ENCODE measurements at regions not wholly inside any gene's neighbourhood (a gene's known extent, or its start where the extent isn't known, plus 50 kb on each side); places are given as distances from the start of the nearest gene placed in this dataset.

GRCh38 chr7:131829947-131830558 lies 273.6 kb upstream of the PODXL start:
- Mint-ChIP-seq H3K27ac (no peak overlapping the region), H3K4me1 (no peaks in the 10 kb centered on the region), H3K9me3 (ENCODE audit: insufficient read depth) (no peaks in the 10 kb centered on the region), H3K4me3 (no peak overlapping the region), H3K27me3 (peaks cover 19% of the 10 kb centered on the region)
- no peak overlapping the region for H3K4me2 ChIP-seq (replicated peaks; ENCODE audit: low read depth, low read length, poor library complexity, severe bottlenecking)
- ChIA-PET CTCF (no interaction called here), POLR2A (no interaction called here)
- peaks cover 0 to 8% (median 0%) of the 10 kb centered on the region in 4 experiments for H3K27me3 ChIP-seq (replicated peaks in 1 of 4; ENCODE audit: control extremely low read depth in 1 of 4, control insufficient read depth in 3 of 4, insufficient read depth in 4 of 4, low read length in 3 of 4)
- no peak overlapping the region for H3K4me3 ChIP-seq (ENCODE audit: control extremely low read depth in 1 of 5, extremely low read depth in 1 of 5, insufficient read depth in 1 of 5, low read depth in 2 of 5, low read length in 4 of 5)
- DNase-seq (no peak), ATAC-seq (ENCODE audit: low read depth) (no peak)
- H3K79me2 ChIP-seq (ENCODE audit: control insufficient read depth, insufficient read depth, low read length): no peaks in the 10 kb centered on the region
- peaks cover 0 to 3% (median 0%) of the 10 kb centered on the region in 3 donors for H3K9me3 ChIP-seq (ENCODE audit: control extremely low read depth in 1 of 3, control insufficient read depth in 2 of 3, insufficient read depth in 1 of 3, low read length in 2 of 3)
- intact Hi-C loops (cut with micrococcal nuclease): no loop called here
- no peaks in the 10 kb centered on the region for H4K20me1 ChIP-seq (ENCODE audit: control insufficient read depth, insufficient read depth, low read length, poor library complexity, severe bottlenecking)
- no peaks in the 10 kb centered on the region for H3K4me1 ChIP-seq (ENCODE audit: control insufficient read depth in 2 of 2, insufficient read depth in 2 of 2, low read length in 2 of 2)
- H3K36me3 ChIP-seq (replicated peaks in 1 of 2; ENCODE audit: control extremely low read depth in 1 of 2, control insufficient read depth in 1 of 2, extremely low read depth in 1 of 2, insufficient read depth in 2 of 2, low read length in 1 of 2): no peaks in the 10 kb centered on the region
- WGBS (ENCODE audit: insufficient coverage): 22% methylated on average over 18 of the region's 18 CpGs
- H2AFZ ChIP-seq (ENCODE audit: insufficient read depth, low read depth, low read length, poor library complexity, severe bottlenecking): no peak overlapping the region
- H3K9ac ChIP-seq (ENCODE audit: low read length): no peak overlapping the region
- no peak for TF ChIP-seq CTCF (IDR thresholded peaks at IDR 0.05)
- no peak for TF ChIP-seq EZH2 (IDR thresholded peaks at IDR 0.05; ENCODE audit: borderline replicate concordance, insufficient read depth, low read depth, low read length, poor library complexity, severe bottlenecking)
- H3K27ac ChIP-seq (ENCODE audit: low read length in 2 of 2): no peak overlapping the region

GRCh38 chr7:131827421-131827820 lies 271.0 kb upstream of the PODXL start:
- no peak overlapping the region for H3K27ac Mint-ChIP-seq
- H3K4me3 Mint-ChIP-seq: no peak overlapping the region
- peaks cover 19% of the 10 kb centered on the region for H3K27me3 Mint-ChIP-seq
- no peak overlapping the region for H3K9ac ChIP-seq (ENCODE audit: low read length)
- no peak overlapping the region for H3K4me2 ChIP-seq (replicated peaks; ENCODE audit: low read depth, low read length, poor library complexity, severe bottlenecking)
- H3K4me1 ChIP-seq (ENCODE audit: control insufficient read depth in 2 of 2, insufficient read depth in 2 of 2, low read length in 2 of 2): no peaks in the 10 kb centered on the region
- peaks cover 0 to 3% (median 0%) of the 10 kb centered on the region in 3 donors for H3K9me3 ChIP-seq (ENCODE audit: control extremely low read depth in 1 of 3, control insufficient read depth in 2 of 3, insufficient read depth in 1 of 3, low read length in 2 of 3)
- ChIA-PET POLR2A (no interaction called here), CTCF (no interaction called here)
- WGBS (ENCODE audit: insufficient coverage): 90% methylated on average over 5 of the region's 5 CpGs
- H3K79me2 ChIP-seq (ENCODE audit: control insufficient read depth, insufficient read depth, low read length): no peaks in the 10 kb centered on the region
- H3K4me1 Mint-ChIP-seq: no peaks in the 10 kb centered on the region
- no peaks in the 10 kb centered on the region for H4K20me1 ChIP-seq (ENCODE audit: control insufficient read depth, insufficient read depth, low read length, poor library complexity, severe bottlenecking)
- no peak overlapping the region for H2AFZ ChIP-seq (ENCODE audit: insufficient read depth, low read depth, low read length, poor library complexity, severe bottlenecking)
- peaks cover 0 to 2% (median 0%) of the 10 kb centered on the region in 4 experiments for H3K27me3 ChIP-seq (replicated peaks in 1 of 4; ENCODE audit: control extremely low read depth in 1 of 4, control insufficient read depth in 3 of 4, insufficient read depth in 4 of 4, low read length in 3 of 4)
- no peaks in the 10 kb centered on the region for H3K36me3 ChIP-seq (replicated peaks in 1 of 2; ENCODE audit: control extremely low read depth in 1 of 2, control insufficient read depth in 1 of 2, extremely low read depth in 1 of 2, insufficient read depth in 2 of 2, low read length in 1 of 2)
- no peaks in the 10 kb centered on the region for H3K9me3 Mint-ChIP-seq (ENCODE audit: insufficient read depth)
- TF ChIP-seq CTCF (IDR thresholded peaks at IDR 0.05) (no peak), EZH2 (IDR thresholded peaks at IDR 0.05; ENCODE audit: borderline replicate concordance, insufficient read depth, low read depth, low read length, poor library complexity, severe bottlenecking) (no peak)
- no peak overlapping the region for H3K27ac ChIP-seq (ENCODE audit: low read length in 2 of 2)
- H3K4me3 ChIP-seq (ENCODE audit: control extremely low read depth in 1 of 5, extremely low read depth in 1 of 5, insufficient read depth in 1 of 5, low read depth in 2 of 5, low read length in 4 of 5): no peak overlapping the region
- ATAC-seq (ENCODE audit: low read depth): no peak
- DNase-seq: no peak
- intact Hi-C loops (cut with micrococcal nuclease): no loop called here
